HCT116 (cell line): ENCODE measurements at regions not wholly inside any gene's neighbourhood (a gene's known extent, or its start where the extent isn't known, plus 50 kb on each side); places are given as distances from the start of the nearest gene placed in this dataset.
"Not testable (repeated sequence)": the region's sequence is repeated elsewhere in the genome, so short reads cannot be mapped to it uniquely, and the experiment has no call there.

Experiments used
- ATAC-seq: fragments of 200-7000 bp; cut with Tn5 transposase; 2 replicates; pipeline ENCODE4 v1.9.1; 2020; ENCODE audit warnings: mild to moderate bottlenecking, moderate library complexity
- BruUV-seq: library from RNA; stranded (reverse); fragments of 400-500 nt; replicated peaks from 2 replicates; lab custom pipeline; 2021; lab: Mats Ljungman, UMichigan
- CTCF ChIA-PET: fragments of 300-600 bp; sonication (Branson Sonifier 250); formaldehyde crosslinking; loops from one replicate; lab custom pipeline; 2021; ENCODE audit warnings: antibody characterized with exemption; lab: Charles Lee
- POLR2A ChIA-PET: fragments of 300-600, 350-600 bp; sonication (Branson Sonifier 250); formaldehyde crosslinking; loops from one replicate; lab custom pipeline; 2021; ENCODE audit warnings: antibody characterized with exemption; lab: Charles Lee
- RAD21 ChIA-PET, 2 experiments: fragments of 300-600 bp; sonication (Branson Sonifier 250); formaldehyde crosslinking; loops; one replicate each; lab custom pipeline; 2023; ENCODE audit warnings: low total read pairs in 2 of 2; ENCODE audit not compliant: uncharacterized antibody in 2 of 2, unreplicated experiment in 2 of 2, low non-redundant PET in 1 of 2; lab: Charles Lee
- DNase-seq: peaks from one replicate; pipeline ENCODE4 v3.0.0-alpha.2; 2010; ENCODE audit warnings: low read depth, low spot score
- H2AFZ ChIP-seq: fragments of 200-600 bp; shearing (Covaris generic), sonication (generic); 2 replicates; pipeline ENCODE4 v1.6.1; 2017; ENCODE audit warnings: low read depth, mixed run types, mixed read lengths, antibody characterized with exemption, low read length; ENCODE audit not compliant: poor library complexity, severe bottlenecking
- H3K27ac ChIP-seq: 2 replicates; pipeline ENCODE4 v1.5.1; 2012; ENCODE audit warnings: low read depth, low read length
- H3K27me3 ChIP-seq: fragments of 200-600 bp; sonication (generic); 2 replicates; pipeline ENCODE4 v1.6.1; 2016; ENCODE audit warnings: mixed run types, low read length, mixed read lengths; ENCODE audit not compliant: insufficient read depth
- H3K36me3 ChIP-seq, 2 experiments: fragments of 200-500 bp in 1 of 2; fragments of 200-600 bp in 1 of 2; sonication (Bioruptor generic) in 1 of 2; sonication (generic) in 1 of 2; 2 replicates each; pipeline versions ENCODE4 v1.5.1 to v1.6.1; 2014 to 2016; ENCODE audit warnings: low read length in 2 of 2, inconsistent platforms in 1 of 2, mixed read lengths in 1 of 2, mixed run types in 1 of 2; ENCODE audit not compliant: insufficient read depth in 2 of 2, control insufficient read depth in 1 of 2
- H3K4me1 ChIP-seq, 2 experiments: fragments of 200-600 bp in 1 of 2; sonication (generic) in 1 of 2; 2 replicates each; pipeline versions ENCODE4 v1.5.1 to v1.6.1; 2012 to 2017; ENCODE audit warnings: low read length in 2 of 2, inconsistent platforms in 1 of 2, mild to moderate bottlenecking in 1 of 2, mixed read lengths in 1 of 2, mixed run types in 1 of 2, moderate library complexity in 1 of 2; ENCODE audit not compliant: insufficient read depth in 2 of 2, control insufficient read depth in 1 of 2
- H3K4me2 ChIP-seq: fragments of 200-600 bp; sonication (generic); 2 replicates; pipeline ENCODE4 v1.6.1; 2017; ENCODE audit warnings: mixed run types, low read length, mixed read lengths
- H3K4me3 ChIP-seq, 2 experiments: fragments of 200-600 bp in 1 of 2; sonication (generic) in 1 of 2; replicated peaks in 1 of 2; 2 replicates each; pipeline ENCODE4 v1.5.1; 2011 to 2016; ENCODE audit warnings: low read length in 2 of 2, control low read depth in 1 of 2, low read depth in 1 of 2, mild to moderate bottlenecking in 1 of 2, mixed read lengths in 1 of 2, mixed run types in 1 of 2
- H3K79me2 ChIP-seq: fragments of 200-600 bp; sonication (generic); 2 replicates; pipeline ENCODE4 v1.6.1; 2017; ENCODE audit warnings: mild to moderate bottlenecking, mixed run types, low read length, moderate library complexity, mixed read lengths; ENCODE audit not compliant: insufficient read depth
- H3K9ac ChIP-seq: fragments of 200-600 bp; sonication (generic); 2 replicates; pipeline ENCODE4 v1.6.1; 2016; ENCODE audit warnings: low read length, mixed read lengths
- H3K9me2 ChIP-seq: fragments of 200-600 bp; sonication (generic), shearing (Covaris generic); 2 replicates; pipeline ENCODE4 v1.6.1; 2017; ENCODE audit warnings: mixed run types, mild to moderate bottlenecking, moderate library complexity; ENCODE audit not compliant: insufficient read depth
- H3K9me3 ChIP-seq, 2 experiments: fragments of 200-500 bp in 1 of 2; fragments of 200-600 bp in 1 of 2; sonication (Bioruptor generic) in 1 of 2; sonication (generic) in 1 of 2; 2 replicates each; pipeline ENCODE4 v1.6.1; 2014 to 2017; ENCODE audit warnings: low read length in 2 of 2, mixed read lengths in 2 of 2, inconsistent platforms in 1 of 2, low read depth in 1 of 2, mild to moderate bottlenecking in 1 of 2, mixed run types in 1 of 2, moderate library complexity in 1 of 2; ENCODE audit not compliant: control insufficient read depth in 1 of 2, insufficient read depth in 1 of 2
- H4K20me1 ChIP-seq: fragments of 200-600 bp; sonication (generic), shearing (Covaris generic); 2 replicates; pipeline ENCODE4 v1.6.1; 2017; ENCODE audit warnings: mixed run types, mild to moderate bottlenecking, moderate library complexity; ENCODE audit not compliant: insufficient read depth
- intact Hi-C: fragments of 100-400 bp; cut with micrococcal nuclease; formaldehyde crosslinking; loops from 2 replicates; pipeline ENCODE4 v1.10.0; 2022

- DNase-seq, H4K20me1 ChIP-seq, H3K27me3 ChIP-seq, H3K36me3 ChIP-seq, intact Hi-C loops, H3K4me1 ChIP-seq, H3K9me3 ChIP-seq, BruUV-seq, H3K4me2 ChIP-seq, CTCF ChIA-PET, H3K4me3 ChIP-seq, RAD21 ChIA-PET, POLR2A ChIA-PET, H3K79me2 ChIP-seq, H3K9me2 ChIP-seq, ATAC-seq, H2AFZ ChIP-seq, H3K27ac ChIP-seq, H3K9ac ChIP-seq: not testable (repeated sequence)
Measured at GRCh38 chr11:49538927-49539326, 330.5 kb upstream of the FOLH1 start.

- H3K4me2 ChIP-seq, CTCF ChIA-PET, intact Hi-C loops, ATAC-seq, H3K9me2 ChIP-seq, POLR2A ChIA-PET, H4K20me1 ChIP-seq, H3K79me2 ChIP-seq, H3K9me3 ChIP-seq, H3K27ac ChIP-seq, H3K4me3 ChIP-seq, DNase-seq, H3K27me3 ChIP-seq, H3K36me3 ChIP-seq, H3K4me1 ChIP-seq, BruUV-seq, RAD21 ChIA-PET, H2AFZ ChIP-seq, H3K9ac ChIP-seq: not testable (repeated sequence)
Measured at GRCh38 chr11:49558261-49558847, 350.0 kb upstream of the FOLH1 start.

- DNase-seq, H3K79me2 ChIP-seq, H3K9me2 ChIP-seq, H3K4me3 ChIP-seq, intact Hi-C loops, H4K20me1 ChIP-seq, H2AFZ ChIP-seq, CTCF ChIA-PET, H3K9me3 ChIP-seq, POLR2A ChIA-PET, H3K36me3 ChIP-seq, H3K27me3 ChIP-seq, H3K4me1 ChIP-seq, BruUV-seq, H3K4me2 ChIP-seq, H3K27ac ChIP-seq, RAD21 ChIA-PET, ATAC-seq, H3K9ac ChIP-seq: not testable (repeated sequence)
Measured at GRCh38 chr11:49560593-49560992, 352.2 kb upstream of the FOLH1 start.

- not testable (repeated sequence) for DNase-seq
Measured at GRCh38 chr11:49561240-49561880, 353.0 kb upstream of the FOLH1 start.

More at GRCh38 chr11:49561240-49561880, 353.0 kb upstream of the FOLH1 start:
- POLR2A ChIA-PET, intact Hi-C loops, H3K4me3 ChIP-seq, H3K4me1 ChIP-seq, RAD21 ChIA-PET, H3K36me3 ChIP-seq, ATAC-seq, H3K27me3 ChIP-seq, H3K9me3 ChIP-seq, CTCF ChIA-PET, BruUV-seq, H3K9me2 ChIP-seq, H3K79me2 ChIP-seq, H2AFZ ChIP-seq, H3K9ac ChIP-seq, H3K27ac ChIP-seq, H3K4me2 ChIP-seq, H4K20me1 ChIP-seq: not testable (repeated sequence)
